HG03135 (cell line): ENCODE measurements at regions not wholly inside any gene's neighbourhood (a gene's known extent, or its start where the extent isn't known, plus 50 kb on each side); places are given as distances from the start of the nearest gene placed in this dataset.

ENCODE experiments used
- ATAC-seq: cut with Tn5 transposase; IDR thresholded peaks from one replicate; pipeline ENCODE4 v1.9.1; 2021; ENCODE audit warnings: mild to moderate bottlenecking, moderate library complexity; ENCODE audit not compliant: unreplicated experiment

DNA sequence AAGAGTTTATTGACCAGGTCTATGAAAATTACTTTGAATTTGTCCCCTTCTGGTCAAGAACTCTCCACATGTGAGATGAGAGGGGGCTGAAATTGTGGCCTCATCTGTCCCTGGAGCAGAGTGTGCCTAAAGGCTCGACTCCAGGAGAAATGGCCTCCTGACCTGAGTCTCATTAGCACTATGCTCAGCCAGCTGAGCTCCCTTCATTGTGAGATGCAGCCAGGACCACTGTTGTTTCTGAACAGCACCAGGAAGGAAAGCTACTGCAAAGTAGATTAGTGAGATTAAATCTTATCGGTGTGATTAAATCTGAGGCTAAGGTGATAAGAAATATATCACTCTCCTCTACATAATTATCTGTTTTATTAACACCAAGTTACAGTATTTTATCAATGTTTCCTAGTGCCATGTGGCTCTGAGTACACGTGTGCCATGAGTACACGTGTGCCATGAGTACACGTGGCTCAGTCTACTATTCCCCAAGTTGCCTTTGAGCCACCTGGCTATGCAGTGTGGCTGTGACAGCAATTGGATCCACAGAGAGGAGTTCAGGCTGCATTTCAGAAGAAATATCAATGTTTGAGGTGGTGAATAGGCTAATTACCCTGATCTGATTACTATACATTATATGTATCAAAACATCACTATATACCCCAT lies 126.9 kb downstream of the IPMK start:
- ATAC-seq = no peak

DNA sequence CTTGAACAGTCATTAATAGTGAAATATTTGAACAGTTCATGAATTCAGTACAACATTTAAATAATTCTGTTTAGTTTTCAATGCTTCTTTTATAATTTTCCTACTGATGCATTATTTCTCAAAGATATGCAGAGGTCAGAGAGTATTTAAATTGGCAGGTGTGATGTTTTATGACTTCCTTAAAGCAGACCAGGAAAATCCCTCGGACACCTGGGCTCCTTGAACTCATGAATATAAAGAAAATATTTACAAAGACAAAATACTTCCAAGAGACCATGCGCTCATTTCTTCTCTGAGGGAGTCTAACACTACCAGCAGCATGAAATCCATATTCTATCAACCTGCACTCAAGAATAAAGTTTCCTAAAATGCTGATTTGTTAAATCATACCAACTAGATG lies 127.6 kb downstream of the IPMK start:
- ATAC-seq = no peak

DNA sequence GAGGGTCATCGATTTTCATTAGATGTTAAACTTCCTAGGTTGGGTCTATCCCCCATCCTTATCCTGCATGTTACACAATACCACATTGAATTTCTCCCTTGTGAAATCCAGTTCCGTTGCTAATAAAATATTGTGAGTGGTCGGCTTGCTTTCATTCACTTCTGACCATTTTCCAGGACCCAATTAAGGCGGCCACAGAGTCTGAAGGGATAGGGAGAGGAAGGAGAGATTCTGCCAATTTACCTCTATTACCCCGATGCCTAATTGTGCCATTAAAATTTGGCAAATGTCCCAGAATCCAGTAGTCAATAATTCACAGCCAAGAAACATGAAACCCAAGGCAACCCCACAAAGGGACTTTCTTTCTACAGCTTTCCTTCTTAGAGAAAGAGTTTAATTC lies 129.9 kb downstream of the IPMK start:
- no peak for ATAC-seq

DNA sequence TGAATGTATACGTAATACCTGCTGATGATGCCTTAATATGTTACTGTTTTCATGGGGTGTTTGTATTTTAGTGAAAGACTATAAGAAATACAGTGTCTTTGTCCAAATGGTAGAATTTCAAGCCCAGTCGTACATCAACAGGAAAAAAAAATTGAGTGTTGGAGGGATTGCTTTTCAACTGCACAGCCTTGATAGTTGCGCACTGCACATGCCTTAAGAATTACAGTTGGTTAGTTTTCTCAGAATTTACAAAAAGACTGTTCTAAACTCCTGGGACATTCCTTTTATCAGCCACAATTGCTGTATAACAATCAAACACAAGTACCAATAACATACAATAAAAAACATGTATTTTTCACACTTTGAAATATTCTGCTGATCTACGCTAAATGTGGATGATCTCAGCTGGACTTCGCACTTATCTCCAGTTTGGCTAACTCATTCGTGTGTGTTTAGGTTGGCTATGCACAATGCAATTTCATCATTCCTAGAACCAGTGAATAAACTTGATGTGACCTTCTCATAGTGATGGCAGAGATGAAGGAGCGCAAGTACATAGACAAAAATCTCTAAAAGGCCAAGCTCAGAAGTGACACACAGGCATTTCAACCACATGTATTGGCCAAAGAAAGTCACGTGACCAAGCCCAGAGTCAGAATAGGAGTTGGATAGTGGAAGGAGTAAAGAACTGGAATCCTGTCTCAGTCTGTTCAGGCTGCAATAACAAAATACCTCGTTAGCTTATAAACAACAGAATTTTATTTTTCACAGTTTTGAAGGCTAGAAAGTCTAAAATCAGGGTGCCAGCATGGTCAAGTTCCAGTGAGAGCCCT lies 152.3 kb downstream of the IPMK start:
- ATAC-seq = no peak

DNA sequence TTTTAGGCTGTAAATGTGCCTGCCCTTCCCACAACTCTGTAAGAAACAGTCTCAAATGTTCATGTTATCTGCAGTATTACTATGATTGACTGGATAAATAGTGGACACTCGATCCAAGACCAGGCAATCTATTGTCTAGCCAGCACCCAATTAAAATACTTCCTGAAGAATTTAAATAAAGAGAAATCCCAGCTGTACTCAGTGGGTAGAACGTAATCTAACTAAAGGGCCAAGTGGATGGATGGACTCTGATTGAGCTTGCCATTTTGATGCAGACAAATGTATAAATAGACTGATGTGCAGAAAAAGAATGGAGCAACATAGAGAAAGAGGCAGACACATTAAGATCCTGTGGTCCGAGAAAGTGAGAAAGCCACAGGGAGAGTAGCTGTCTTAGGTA lies 158.0 kb downstream of the IPMK start:
- ATAC-seq = no peak

DNA sequence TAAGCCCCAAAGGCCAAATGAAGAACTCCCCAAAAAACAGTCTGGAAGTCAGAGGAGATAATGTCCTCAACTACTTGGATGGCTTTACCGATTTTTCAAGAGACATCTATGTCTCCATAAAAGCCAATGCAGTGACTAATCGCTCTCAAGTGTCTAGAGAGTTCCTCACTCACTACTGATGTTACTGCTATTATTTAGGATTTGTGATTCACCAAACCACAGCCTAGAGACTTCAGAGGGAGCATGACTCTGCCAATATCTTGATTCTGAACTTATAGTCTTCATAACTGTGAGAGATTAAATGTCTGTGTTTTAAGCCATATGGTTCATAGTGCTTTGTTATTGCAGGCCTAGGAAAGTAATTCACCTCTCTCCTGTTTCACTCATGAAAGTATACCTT lies 160.2 kb downstream of the IPMK start:
- no peak for ATAC-seq

DNA sequence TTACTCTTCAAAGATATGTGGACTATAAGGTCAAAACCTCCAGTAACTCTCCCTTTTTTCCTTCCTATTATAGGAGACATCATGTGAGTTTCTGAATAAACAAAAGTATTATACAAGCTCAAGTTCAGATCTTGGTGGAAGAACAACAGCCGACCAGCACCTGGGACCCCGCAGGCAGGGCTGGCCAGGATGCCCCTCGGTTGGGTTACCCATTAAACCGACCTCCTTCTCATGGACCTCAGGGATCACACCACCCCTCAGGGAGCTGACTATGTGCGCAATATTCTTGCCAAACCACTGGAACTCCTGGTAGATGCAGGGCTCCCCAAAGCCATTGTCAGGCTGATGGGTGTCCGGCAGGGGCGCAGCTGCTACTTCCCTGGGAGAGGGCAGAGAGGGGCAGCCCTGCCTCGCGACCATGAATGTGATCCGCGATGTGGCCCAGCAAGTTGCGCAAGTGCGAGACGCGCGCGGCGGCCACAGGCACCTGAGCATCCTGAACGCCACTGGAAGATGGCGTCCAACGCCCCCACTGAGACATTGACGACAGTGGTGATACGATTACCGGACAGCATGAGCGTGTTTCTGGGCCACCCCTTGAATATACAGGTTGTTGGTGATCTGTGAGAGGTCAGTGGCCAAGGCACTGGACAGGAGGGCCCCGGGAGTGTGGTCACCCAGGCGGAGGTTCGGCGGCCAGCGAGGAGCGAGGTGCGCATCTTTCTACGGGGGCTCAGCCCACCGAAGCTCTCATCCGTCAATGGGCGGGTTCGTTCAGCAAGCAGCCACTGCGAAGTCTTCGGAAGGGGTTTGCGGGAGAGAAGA lies 161.3 kb downstream of the IPMK start:
- no peak for ATAC-seq

DNA sequence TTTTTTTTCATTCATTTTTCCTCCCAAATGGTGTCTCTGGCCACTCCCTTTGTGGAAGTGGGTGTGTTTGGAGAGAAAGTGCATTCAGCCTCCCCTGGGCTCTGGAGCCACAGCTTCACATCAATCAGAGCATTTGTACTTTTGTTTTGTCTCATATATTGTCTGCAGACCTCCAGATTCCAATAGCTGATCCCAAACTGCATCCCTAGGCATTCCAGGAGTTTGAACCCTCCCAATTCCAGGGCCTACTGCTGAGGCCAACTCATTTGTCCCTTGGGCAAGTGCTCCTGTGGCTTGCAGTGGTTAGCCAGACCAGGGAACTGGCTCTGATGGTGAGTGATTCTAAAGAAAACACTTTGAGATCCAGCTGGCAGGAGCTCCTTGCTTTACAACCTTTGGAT lies 163.3 kb downstream of the IPMK start:
- no peak for ATAC-seq

DNA sequence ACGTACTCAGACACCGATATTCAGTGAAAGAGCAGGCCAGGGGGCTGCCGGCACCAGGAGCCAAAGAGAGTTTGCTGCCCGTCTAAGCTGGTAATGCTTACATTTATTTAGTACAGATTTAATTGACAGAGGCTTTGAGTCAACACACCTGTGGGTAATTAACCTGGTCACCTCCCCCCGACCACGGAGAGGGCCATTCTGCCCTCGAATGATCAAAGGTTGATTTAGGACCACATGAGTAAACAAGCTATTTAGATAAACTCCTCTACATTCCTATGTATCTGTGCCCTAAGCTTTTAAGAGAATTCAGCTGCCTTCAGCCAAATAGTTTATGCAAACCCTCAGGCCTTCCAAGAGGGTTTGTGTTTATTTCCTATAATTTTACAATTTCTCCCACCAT lies 164.8 kb downstream of the IPMK start:
- no peak for ATAC-seq

DNA sequence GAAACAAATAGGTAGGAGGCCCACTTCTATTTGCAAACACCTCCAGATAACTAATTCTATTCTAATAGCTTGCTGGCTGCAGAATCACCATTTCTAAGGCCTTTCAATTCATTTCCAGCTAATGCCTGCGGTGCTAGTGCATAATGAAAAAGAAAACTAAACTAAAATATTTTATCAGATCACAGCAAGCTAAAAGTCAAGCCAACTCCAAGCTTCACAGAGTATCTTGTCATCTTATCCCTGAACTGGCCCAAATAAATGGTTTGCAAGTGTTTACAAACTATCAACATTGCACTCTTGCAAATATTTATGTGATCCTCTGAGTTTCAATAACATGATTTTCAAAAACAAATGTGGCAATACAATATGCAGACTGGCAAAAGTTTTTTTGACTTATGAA lies 166.0 kb downstream of the IPMK start:
- no peak for ATAC-seq

DNA sequence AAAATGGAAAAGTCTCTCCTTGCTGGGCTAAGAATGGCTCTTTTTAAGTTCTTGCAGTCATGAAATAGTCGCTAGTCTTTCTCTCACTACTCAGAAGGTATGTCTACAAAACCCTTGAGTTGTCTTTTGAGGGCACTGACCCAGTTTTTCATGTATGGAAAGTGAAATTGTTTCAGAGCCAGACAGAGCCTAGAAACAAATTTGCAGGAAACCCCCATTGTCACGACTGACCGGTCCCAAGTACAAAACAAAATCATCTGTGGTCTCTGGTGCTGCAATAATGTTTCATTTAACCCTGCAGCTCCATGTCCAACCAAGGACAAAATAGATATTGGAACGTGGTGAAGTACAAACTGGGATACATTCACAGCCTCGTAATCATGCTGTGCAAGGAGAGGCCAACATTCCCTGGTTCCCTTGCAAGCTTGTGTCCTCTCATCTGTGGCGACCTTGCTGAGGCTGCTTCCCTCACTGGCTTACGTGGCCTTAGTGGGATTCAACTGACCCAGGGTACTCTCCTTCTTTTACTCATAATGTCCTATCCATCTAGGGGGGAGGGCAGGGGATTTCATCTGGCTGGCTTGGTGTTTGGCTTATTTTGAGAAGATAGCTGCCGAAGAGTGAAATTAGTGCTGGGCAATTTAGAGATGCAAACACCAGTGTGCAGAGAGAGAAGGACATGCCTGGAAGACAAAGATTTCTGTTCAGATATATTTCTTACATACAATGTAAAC lies 172.5 kb downstream of the IPMK start:
- ATAC-seq = no peak

DNA sequence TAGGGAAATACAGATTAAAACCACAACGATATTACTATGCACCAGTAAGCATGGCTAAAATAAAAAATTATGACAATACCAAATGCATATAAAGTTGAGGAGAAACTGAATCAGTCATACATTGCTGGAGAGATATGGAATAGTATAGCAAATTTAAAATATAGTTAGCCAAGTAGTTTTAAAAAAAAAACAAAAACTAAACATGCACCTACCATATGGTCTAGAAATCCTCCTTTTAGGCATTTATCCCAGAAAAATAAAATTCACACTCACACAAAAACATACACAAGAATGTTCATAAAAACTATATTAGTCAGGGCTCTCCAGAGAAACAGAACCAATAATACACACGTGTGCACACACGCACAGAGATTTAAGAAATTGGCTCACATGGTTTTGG lies 175.8 kb downstream of the IPMK start:
- no peak for ATAC-seq

DNA sequence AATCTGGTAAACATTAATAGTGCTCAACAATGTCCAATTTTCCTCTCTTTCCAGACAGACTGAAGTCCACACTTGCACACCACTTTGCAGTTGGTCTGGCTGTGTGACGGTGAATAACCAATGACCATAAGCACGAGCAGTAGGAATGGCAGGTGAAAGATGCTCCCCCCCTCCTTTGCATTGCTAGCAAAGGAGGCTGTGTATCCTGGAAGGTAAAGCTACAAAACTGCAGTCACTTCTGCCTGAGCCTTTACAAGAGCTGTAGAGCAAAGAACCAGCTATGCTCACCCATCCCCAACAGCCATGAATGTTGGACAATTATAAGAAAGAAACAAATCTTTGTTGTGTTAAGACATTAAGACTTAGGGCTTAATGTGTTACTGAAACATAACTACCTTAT lies 178.0 kb downstream of the IPMK start:
- no peak for ATAC-seq

DNA sequence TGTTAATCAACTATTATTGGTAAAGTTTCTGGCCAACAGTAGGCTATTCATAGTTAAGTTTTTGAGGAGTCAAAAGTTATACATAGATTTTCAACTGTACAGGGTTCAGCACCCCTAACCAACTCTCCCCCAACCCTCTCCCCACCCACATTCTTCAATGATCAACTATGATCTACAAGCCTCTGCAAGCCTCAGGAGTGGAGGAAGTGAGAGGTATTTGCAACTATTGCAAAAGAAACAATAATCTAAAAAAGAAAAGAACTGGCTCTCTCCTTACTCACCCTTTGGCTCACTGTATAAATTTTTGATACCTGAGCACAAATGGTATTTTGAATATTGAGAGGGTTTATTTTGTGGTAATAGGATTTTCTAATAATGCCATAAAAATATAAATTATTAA lies 179.8 kb downstream of the IPMK start:
- ATAC-seq = no peak

DNA sequence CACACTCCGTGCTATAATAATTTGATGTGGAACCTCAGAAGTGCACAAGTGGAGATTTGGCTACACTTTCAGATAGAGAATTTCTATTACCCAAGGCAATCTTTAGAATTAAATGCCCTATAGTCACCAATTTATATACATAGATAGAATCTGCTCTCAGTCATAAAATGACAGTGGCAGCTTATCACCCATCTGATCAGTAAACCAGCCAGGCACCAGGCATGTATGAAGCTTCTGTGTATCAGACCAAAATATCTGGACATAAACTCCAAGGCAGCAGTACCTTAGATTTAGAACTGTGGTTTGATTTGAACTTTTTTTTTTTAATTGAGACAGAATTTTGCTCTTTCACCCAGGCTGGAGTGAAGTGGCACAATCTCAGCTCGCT lies 180.9 kb downstream of the IPMK start:
- ATAC-seq = no peak

DNA sequence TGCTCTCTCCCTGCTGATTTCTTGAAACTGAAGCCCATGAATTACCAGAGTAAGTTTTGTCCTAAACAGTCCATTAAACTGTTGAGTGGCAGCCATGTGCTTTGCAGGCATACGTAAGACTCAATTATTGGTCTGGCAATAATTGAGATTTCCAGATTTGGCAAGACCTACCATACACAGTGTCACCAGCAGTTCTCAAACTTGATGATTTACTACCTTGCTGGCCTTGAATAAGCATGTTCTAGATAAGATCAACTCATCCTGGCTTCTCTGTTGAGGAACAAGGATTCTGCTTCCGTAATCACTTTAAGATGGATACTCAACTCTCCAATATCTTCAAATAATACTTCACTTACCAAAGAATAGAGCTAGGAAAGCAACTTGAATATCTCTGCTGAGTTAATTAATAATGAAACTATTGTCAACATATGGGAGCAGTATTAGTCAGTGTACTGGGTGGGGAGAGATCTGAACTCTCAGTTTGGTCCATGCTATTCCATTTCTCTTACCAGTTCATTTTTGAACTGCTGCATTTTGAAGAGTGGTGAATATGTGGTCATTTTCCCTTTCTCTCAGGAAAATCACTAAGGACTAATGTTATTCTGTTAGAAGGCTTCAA lies 181.4 kb downstream of the IPMK start:
- no peak for ATAC-seq

DNA sequence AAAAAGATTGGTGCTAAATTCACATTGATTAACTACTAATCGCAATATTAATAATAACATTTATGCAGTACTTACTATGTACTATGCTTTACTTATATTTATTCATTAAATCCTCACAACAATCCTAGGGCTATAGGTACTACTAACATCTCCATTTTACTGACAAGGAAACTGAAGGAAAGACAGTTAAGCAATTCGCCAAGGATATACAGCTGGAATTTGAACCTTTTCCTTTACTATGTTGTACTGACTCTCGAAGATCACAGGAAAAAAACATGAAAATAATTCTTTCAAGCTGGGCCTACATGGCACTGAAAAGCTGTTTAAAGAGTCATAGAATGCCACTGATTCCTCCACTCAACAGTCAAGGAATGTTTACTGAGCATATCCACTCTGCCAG lies 185.4 kb downstream of the IPMK start:
- no peak for ATAC-seq

DNA sequence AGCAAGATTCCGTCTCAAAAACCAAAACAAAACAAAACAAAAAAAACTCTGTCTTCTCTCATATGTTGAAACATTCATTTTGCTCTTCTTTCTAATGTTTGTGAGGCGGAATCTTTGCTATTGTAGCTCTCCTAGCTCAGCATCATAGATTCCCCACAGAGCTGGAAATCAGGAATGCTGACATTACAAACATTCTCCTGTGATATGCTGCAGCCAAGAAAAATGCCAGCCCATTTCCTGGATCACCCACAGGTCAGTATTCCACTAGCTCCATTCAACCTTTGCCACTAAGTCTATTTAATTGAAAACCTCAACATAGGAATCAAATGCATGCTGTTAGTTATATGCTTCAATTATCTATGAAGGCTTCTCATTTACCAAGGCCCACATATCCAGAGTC lies 186.3 kb downstream of the IPMK start:
- no peak for ATAC-seq

DNA sequence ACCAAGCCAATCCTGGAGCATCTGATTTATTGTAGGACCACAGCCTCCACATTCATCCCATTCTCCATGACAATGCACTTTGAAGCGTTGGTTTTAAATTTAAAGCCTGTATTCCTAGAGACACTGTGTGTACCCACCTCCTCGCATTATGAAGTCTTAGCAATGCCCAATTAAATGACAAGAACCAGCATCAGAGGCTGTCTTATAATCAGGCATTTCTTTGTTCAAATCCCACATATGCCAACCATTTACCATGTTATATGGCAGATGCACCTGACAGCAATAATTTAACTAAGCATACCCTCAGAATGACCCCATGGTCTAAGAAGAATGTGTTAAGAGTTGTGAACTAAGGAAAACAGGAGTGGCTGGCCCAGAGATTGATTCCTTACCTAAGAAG lies 188.2 kb downstream of the IPMK start:
- no peak for ATAC-seq

DNA sequence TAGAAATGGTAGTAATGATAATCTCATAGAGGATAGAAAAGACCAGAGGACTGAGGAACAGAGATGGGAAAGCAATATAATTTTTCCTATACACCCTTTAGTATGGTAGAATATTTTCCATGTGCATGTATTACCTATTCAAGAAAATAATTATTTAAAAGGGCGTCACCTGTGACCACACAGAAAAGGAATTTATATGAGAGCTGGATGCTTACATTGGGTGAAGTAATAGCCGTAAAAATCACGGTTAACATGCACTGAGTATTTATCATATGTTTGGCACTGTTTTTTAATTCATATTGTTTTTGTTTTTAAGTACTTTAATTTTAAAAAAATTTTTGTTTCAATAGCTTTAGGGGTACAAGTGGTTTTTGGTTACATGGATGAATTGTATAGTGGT lies 195.1 kb downstream of the IPMK start:
- no peak for ATAC-seq

DNA sequence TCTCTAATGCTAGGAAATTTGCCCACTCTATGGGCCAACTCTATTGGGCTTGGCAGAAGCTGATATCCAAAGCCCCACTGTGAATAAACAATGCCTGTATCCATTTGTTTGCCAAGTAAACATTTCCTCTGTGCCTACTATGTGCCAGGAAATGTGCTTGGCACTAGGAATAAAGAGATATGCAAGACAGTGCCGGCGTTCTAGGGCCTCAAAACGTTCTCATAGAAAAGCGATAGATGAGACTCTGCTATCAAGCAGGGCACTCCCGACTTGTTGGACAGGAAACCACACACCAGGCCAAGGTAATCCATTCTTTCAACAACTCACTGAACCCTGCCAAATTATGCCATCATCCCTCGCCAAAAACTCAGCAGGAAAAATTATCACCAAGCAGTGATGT lies 196.7 kb downstream of the IPMK start:
- no peak for ATAC-seq
